ENCODE measurements at regions not wholly inside any gene's neighbourhood (a gene's known extent, or its start where the extent isn't known, plus 50 kb on each side); places are given as distances from the start of the nearest gene placed in this dataset.

- TF ChIP-seq REST (tag by site-specific recombination; IDR thresholded peaks at IDR 0.05) (no peak), ZNF24 (tag by site-specific recombination; IDR thresholded peaks at IDR 0.05) (no peak), CTCF (tag by site-specific recombination; IDR thresholded peaks at IDR 0.05) (no peak), ZNF830 (tag by site-specific recombination; IDR thresholded peaks at IDR 0.05; ENCODE audit: low read depth) (no peak), ZEB2 (tag by site-specific recombination; IDR thresholded peaks at IDR 0.05) (no peak), ZNF157 (tag by site-specific recombination; IDR thresholded peaks at IDR 0.05) (no peak), ZNF792 (tag by site-specific recombination; IDR thresholded peaks at IDR 0.05) (no peak), ZNF626 (tag by site-specific recombination; IDR thresholded peaks at IDR 0.05) (no peak)
These were observed 111.0 kb downstream of the RASGEF1B start for GRCh38 chr4:81360737-81361136.

Measured in HEK293 (cell line).